ENCODE measurements at regions not wholly inside any gene's neighbourhood (a gene's known extent, or its start where the extent isn't known, plus 50 kb on each side); places are given as distances from the start of the nearest gene placed in this dataset.

GRCh38 chr5:40021007-40021406, 596.2 kb upstream of the DAB2 start:
- Histone ChIP-seq H3K56ac (ENCODE audit: insufficient read length, low read depth, low read length) (no peak overlapping the region), H3K4me1 (ENCODE audit: insufficient read depth, low read length) (no peaks in the 10 kb centered on the region), H4K20me1 (ENCODE audit: control insufficient read depth, insufficient read depth, insufficient read length) (no peaks in the 10 kb centered on the region), H2AFZ (ENCODE audit: low read length) (no peak overlapping the region), H3K9ac (ENCODE audit: extremely low read depth, insufficient read length, low read length) (no peak overlapping the region), H4K5ac (ENCODE audit: insufficient read length, low read depth, low read length) (no peak overlapping the region), H3K27ac (ENCODE audit: insufficient read length, low read depth, low read length) (no peak overlapping the region), H2BK5ac (ENCODE audit: insufficient read length, low read length) (no peak overlapping the region), H4K8ac (replicated peaks; ENCODE audit: insufficient read length, low read depth, low read length) (no peak overlapping the region), H3K4ac (ENCODE audit: low read depth, low read length) (no peak overlapping the region), H3K27me3 (ENCODE audit: insufficient read depth, low read length) (no peaks in the 10 kb centered on the region), H3K9me3 (ENCODE audit: control insufficient read depth, low read depth, low read length) (no peaks in the 10 kb centered on the region), H3K79me1 (ENCODE audit: insufficient read depth, low read depth, low read length, poor library complexity, severe bottlenecking) (no peaks in the 10 kb centered on the region), H3K4me2 (ENCODE audit: insufficient read depth, insufficient read length, low read length) (no peak overlapping the region), H3K23me2 (ENCODE audit: insufficient read length, low read depth, low read length, poor library complexity, severe bottlenecking) (no peaks in the 10 kb centered on the region), H3K23ac (ENCODE audit: insufficient read length, low read depth, low read length) (no peak overlapping the region), H3K14ac (ENCODE audit: insufficient read depth, low read length) (no peak overlapping the region), H3K79me2 (ENCODE audit: insufficient read depth, low read length) (no peaks in the 10 kb centered on the region), H2BK120ac (ENCODE audit: low read depth, low read length, poor library complexity, severe bottlenecking) (no peak overlapping the region), H4K91ac (ENCODE audit: insufficient read length, low read depth, low read length) (no peak overlapping the region), H3T11ph (ENCODE audit: low read length) (no peak overlapping the region), H2BK15ac (ENCODE audit: low read depth, low read length) (no peak overlapping the region), H2BK20ac (ENCODE audit: low read depth, low read length, poor library complexity, severe bottlenecking) (no peak overlapping the region), H2BK12ac (ENCODE audit: insufficient read length, low read depth, low read length) (no peak overlapping the region), H2AK5ac (ENCODE audit: insufficient read length, low read length) (no peak overlapping the region), H3K18ac (ENCODE audit: insufficient read length, low read depth, low read length) (no peak overlapping the region)
- Mint-ChIP-seq H3K36me3 (ENCODE audit: insufficient read depth in 1 of 3, low read depth in 3 of 3) (peaks cover 0 to 6% (median 4%) of the 10 kb centered on the region in 3 experiments; a peak in 4 of 7 replicates), H3K27ac (no peak overlapping the region), H3K9me3 (peaks cover 22 to 33% of the 10 kb centered on the region in 2 experiments), H3K4me3 (no peak overlapping the region), H3K4me1 (no peaks in the 10 kb centered on the region), H3K27me3 (ENCODE audit: low read depth) (no peaks in the 10 kb centered on the region; the same call in 1 of the 2 replicates)
- no peak for DNase-seq
- no CpG with 5 or more reads among the region's 2 CpGs for WGBS (ENCODE audit: extremely low coverage, insufficient read length, low lambda C conversion rate)
- no peak for TF ChIP-seq CTCF (conservative IDR thresholded peaks at IDR 0.05)

All from H9 (cell line).